DOHH2 (cell line): ENCODE measurements at regions not wholly inside any gene's neighbourhood (a gene's known extent, or its start where the extent isn't known, plus 50 kb on each side); places are given as distances from the start of the nearest gene placed in this dataset.

Experiments
- H3F3A ChIP-seq: fragments of 200-600 bp; sonication (generic), shearing (Covaris generic); 2 replicates; pipeline ENCODE4 v1.6.0; 2016; ENCODE audit warnings: antibody characterized with exemption, mild to moderate bottlenecking; ENCODE audit not compliant: control insufficient read depth, insufficient read depth
- H3K27ac ChIP-seq: fragments of 200-600 bp; sonication (generic); 2 replicates; pipeline ENCODE4 v1.5.1; 2014; ENCODE audit warnings: low read depth, mild to moderate bottlenecking, low read length, moderate library complexity
- H3K27me3 ChIP-seq: fragments of 200-600 bp; sonication (generic); 2 replicates; pipeline ENCODE4 v1.6.1; 2014; ENCODE audit warnings: mild to moderate bottlenecking, low read length, mixed read lengths; ENCODE audit not compliant: control insufficient read depth
- H3K36me3 ChIP-seq: fragments of 200-600 bp; sonication (generic); 2 replicates; pipeline ENCODE4 v1.6.1; 2014; ENCODE audit warnings: mild to moderate bottlenecking, low read length, moderate library complexity, mixed read lengths; ENCODE audit not compliant: control insufficient read depth
- H3K4me1 ChIP-seq: fragments of 200-600 bp; sonication (generic); 2 replicates; pipeline ENCODE4 v1.6.1; 2014; ENCODE audit warnings: mild to moderate bottlenecking, low read length, mixed read lengths; ENCODE audit not compliant: control insufficient read depth
- H3K4me2 ChIP-seq: fragments of 200-600 bp; sonication (generic); 2 replicates; pipeline ENCODE4 v1.6.0; 2014; ENCODE audit warnings: mild to moderate bottlenecking, low read length, moderate library complexity
- H3K4me3 ChIP-seq: fragments of 200-600 bp; sonication (generic); 2 replicates; pipeline ENCODE4 v1.5.1; 2014; ENCODE audit warnings: mild to moderate bottlenecking, low read length, mixed read lengths
- H3K79me2 ChIP-seq: fragments of 200-600 bp; sonication (generic); 2 replicates; pipeline ENCODE4 v1.6.1; 2014; ENCODE audit warnings: mild to moderate bottlenecking, low read length, mixed read lengths; ENCODE audit not compliant: control insufficient read depth
- H3K9me2 ChIP-seq: fragments of 200-600 bp; sonication (generic); replicated peaks from 2 replicates; pipeline ENCODE4 v1.6.1; 2014; ENCODE audit warnings: mild to moderate bottlenecking, low read length, mixed read lengths; ENCODE audit not compliant: control insufficient read depth
- H3K9me3 ChIP-seq: fragments of 200-600 bp; sonication (generic); 2 replicates; pipeline ENCODE4 v1.6.1; 2014; ENCODE audit warnings: antibody characterized with exemption, low read length, mixed read lengths; ENCODE audit not compliant: control insufficient read depth, insufficient read depth
- H4K20me1 ChIP-seq: fragments of 200-600 bp; sonication (generic); 2 replicates; pipeline ENCODE4 v1.6.0; 2014; ENCODE audit warnings: low read depth, mild to moderate bottlenecking, antibody characterized with exemption, low read length, moderate library complexity; ENCODE audit not compliant: control insufficient read depth, insufficient read depth
- CTCF ChIP-seq: fragments of 200-600 bp; sonication (generic); IDR thresholded peaks from one replicate; pipeline ENCODE4 v1.5.1; 2014; ENCODE audit warnings: antibody characterized with exemption, mild to moderate bottlenecking, low read depth, low read length; ENCODE audit not compliant: poor library complexity, severe bottlenecking
- EZH2phosphoT487 ChIP-seq: fragments of 200-600 bp; sonication (generic); IDR thresholded peaks from 2 replicates; pipeline ENCODE4 v1.6.1; 2017; ENCODE audit warnings: borderline replicate concordance, mild to moderate bottlenecking, antibody characterized with exemption, low read length, moderate library complexity, mixed read lengths

- Histone ChIP-seq H3K4me1 (no peaks in the 10 kb centered on the region), H3K27me3 (no peaks in the 10 kb centered on the region), H3K9me3 (no peaks in the 10 kb centered on the region), H3K36me3 (no peaks in the 10 kb centered on the region), H3K79me2 (no peaks in the 10 kb centered on the region), H4K20me1 (no peaks in the 10 kb centered on the region), H3K27ac (no peak overlapping the region), H3F3A (no peaks in the 10 kb centered on the region), H3K4me3 (no peak overlapping the region), H3K4me2 (no peak overlapping the region), H3K9me2 (no peaks in the 10 kb centered on the region)
- TF ChIP-seq EZH2phosphoT487, result no peak
- no peak for TF ChIP-seq CTCF
Observed at GRCh38 chr18:66222174-66222573, 381.7 kb downstream of the CDH19 start.

- Histone ChIP-seq H3K9me3 (no peaks in the 10 kb centered on the region), H3K4me3 (no peak overlapping the region), H3K4me1 (no peaks in the 10 kb centered on the region), H3K27me3 (no peaks in the 10 kb centered on the region), H3K4me2 (no peak overlapping the region), H3K36me3 (no peaks in the 10 kb centered on the region), H3K27ac (no peak overlapping the region), H3K9me2 (no peaks in the 10 kb centered on the region), H4K20me1 (no peaks in the 10 kb centered on the region), H3K79me2 (no peaks in the 10 kb centered on the region), H3F3A (no peaks in the 10 kb centered on the region)
- no peak for TF ChIP-seq CTCF
- no peak for TF ChIP-seq EZH2phosphoT487
Observed at GRCh38 chr18:66219817-66220216, 384.1 kb downstream of the CDH19 start.

- H3K27ac ChIP-seq, result no peak overlapping the region
- H3K9me2 ChIP-seq, result no peaks in the 10 kb centered on the region
- TF ChIP-seq EZH2phosphoT487 (no peak), CTCF (no peak)
- H3K4me1 ChIP-seq, result no peaks in the 10 kb centered on the region
- no peaks in the 10 kb centered on the region for H3K27me3 ChIP-seq
- H3K4me2 ChIP-seq, result no peak overlapping the region
- H4K20me1 ChIP-seq, result no peaks in the 10 kb centered on the region
- H3K4me3 ChIP-seq, result no peak overlapping the region
- H3F3A ChIP-seq, result no peaks in the 10 kb centered on the region
- H3K79me2 ChIP-seq, result no peaks in the 10 kb centered on the region
- no peaks in the 10 kb centered on the region for H3K9me3 ChIP-seq
- no peaks in the 10 kb centered on the region for H3K36me3 ChIP-seq
Observed at GRCh38 chr18:66211749-66212148, 392.1 kb downstream of the CDH19 start.

GRCh38 chr18:66210875-66211274, 393.0 kb downstream of the CDH19 start:
- TF ChIP-seq EZH2phosphoT487 (no peak), CTCF (no peak)

More at GRCh38 chr18:66210875-66211274, 393.0 kb downstream of the CDH19 start:
- H3K9me3 ChIP-seq, result no peaks in the 10 kb centered on the region
- no peaks in the 10 kb centered on the region for H4K20me1 ChIP-seq
- no peaks in the 10 kb centered on the region for H3K27me3 ChIP-seq
- no peaks in the 10 kb centered on the region for H3K79me2 ChIP-seq
- H3K4me2 ChIP-seq, result no peak overlapping the region
- no peak overlapping the region for H3K27ac ChIP-seq
- no peaks in the 10 kb centered on the region for H3F3A ChIP-seq
- no peaks in the 10 kb centered on the region for H3K36me3 ChIP-seq
- no peaks in the 10 kb centered on the region for H3K4me1 ChIP-seq
- no peaks in the 10 kb centered on the region for H3K9me2 ChIP-seq
- H3K4me3 ChIP-seq, result no peak overlapping the region
